Neural cell (in vitro differentiated cells): ENCODE measurements at regions not wholly inside any gene's neighbourhood (a gene's known extent, or its start where the extent isn't known, plus 50 kb on each side); places are given as distances from the start of the nearest gene placed in this dataset.

Experiments used
- CTCF ChIP-seq: fragments of 450-650 bp; IDR thresholded peaks from 2 replicates; pipeline ENCODE4 v1.5.1; 2014; ENCODE audit warnings: antibody characterized with exemption, mild to moderate bottlenecking, moderate library complexity; ENCODE audit not compliant: poor library complexity, severe bottlenecking
- EP300 ChIP-seq: fragments of 450-650 bp; conservative IDR thresholded peaks from 2 replicates; pipeline ENCODE4 v1.6.1; 2014; ENCODE audit warnings: antibody characterized with exemption, mild to moderate bottlenecking, moderate library complexity; ENCODE audit not compliant: poor library complexity, severe bottlenecking
- EZH2 ChIP-seq: fragments of 200-600, 300-800 bp; shearing (Covaris generic), sonication (generic); IDR thresholded peaks from 2 replicates; pipeline ENCODE4 v1.6.1; 2014; ENCODE audit warnings: antibody characterized with exemption, low read length, borderline replicate concordance, mild to moderate bottlenecking; ENCODE audit not compliant: insufficient read depth, poor library complexity, severe bottlenecking
- POLR2AphosphoS5 ChIP-seq: IDR thresholded peaks from 2 replicates; pipeline ENCODE4 v1.6.1; 2012
- RAD21 ChIP-seq: fragments of 450-650 bp; conservative IDR thresholded peaks from 2 replicates; pipeline ENCODE4 v1.6.1; 2014; ENCODE audit warnings: antibody characterized with exemption, mild to moderate bottlenecking, moderate library complexity
- REST ChIP-seq: IDR thresholded peaks from 2 replicates; pipeline ENCODE4 v1.6.1; 2012; ENCODE audit warnings: borderline replicate concordance
- SMC3 ChIP-seq: fragments of 450-650 bp; conservative IDR thresholded peaks from 2 replicates; pipeline ENCODE4 v1.6.1; 2014; ENCODE audit warnings: antibody characterized with exemption, mild to moderate bottlenecking, moderate library complexity; ENCODE audit not compliant: poor library complexity
- TAF1 ChIP-seq: IDR thresholded peaks from 2 replicates; pipeline ENCODE4 v1.6.1; 2012; ENCODE audit warnings: low read depth

GRCh38 chr5:44646016-44646415 lies 162.7 kb upstream of the MRPS30 start:
- TF ChIP-seq TAF1 (no peak), CTCF (no peak), RAD21 (no peak), REST (no peak), EP300 (no peak), EZH2 (no peak), SMC3 (no peak), POLR2AphosphoS5 (no peak)
